WERI-Rb-1 (cell line): ENCODE measurements at regions not wholly inside any gene's neighbourhood (a gene's known extent, or its start where the extent isn't known, plus 50 kb on each side); places are given as distances from the start of the nearest gene placed in this dataset.
"Not testable (repeated sequence)": the region's sequence is repeated elsewhere in the genome, so short reads cannot be mapped to it uniquely, and the experiment has no call there.

Experiments
- DNase-seq: peaks from one replicate; pipeline ENCODE4 v3.0.0-alpha.2; 2020
- H3K27ac ChIP-seq: fragments of 250-450 bp; sonication (Bioruptor Pico); 2 replicates; pipeline ENCODE4 v1.5.1; 2020; ENCODE audit warnings: mild to moderate bottlenecking, moderate library complexity
- H3K27me3 ChIP-seq: fragments of 250-450 bp; sonication (Bioruptor Pico); 2 replicates; pipeline ENCODE4 v1.5.1; 2021; ENCODE audit warnings: mild to moderate bottlenecking, low read depth, moderate library complexity; ENCODE audit not compliant: insufficient read depth, severe bottlenecking
- H3K36me3 ChIP-seq: fragments of 250-450 bp; sonication (Bioruptor Pico); 2 replicates; pipeline ENCODE4 v1.5.1; 2020; ENCODE audit warnings: mild to moderate bottlenecking, moderate library complexity
- H3K4me3 ChIP-seq: 2 replicates; pipeline ENCODE4 v1.5.1; 2011; ENCODE audit warnings: low read depth, mild to moderate bottlenecking, control low read depth, low read length
- H3K9me3 ChIP-seq: fragments of 250-450 bp; sonication (Bioruptor Pico); 2 replicates; pipeline ENCODE4 v1.5.1; 2021; ENCODE audit warnings: mild to moderate bottlenecking, moderate library complexity; ENCODE audit not compliant: severe bottlenecking
- CTCF ChIP-seq: IDR thresholded peaks from 2 replicates; pipeline ENCODE4 v1.5.1; 2011; ENCODE audit warnings: low read depth, mild to moderate bottlenecking, control low read depth, inconsistent platforms, low read length

GRCh38 chr19:22517496-22518411, 95.6 kb upstream of the ZNF98 start:
- no peak overlapping the region for H3K27ac ChIP-seq
- H3K27me3 ChIP-seq: peaks cover 11% of the 10 kb centered on the region
- peaks cover 15% of the 10 kb centered on the region for H3K9me3 ChIP-seq
- H3K36me3 ChIP-seq: no peaks in the 10 kb centered on the region
- H3K4me3 ChIP-seq: no peak overlapping the region
- no peak for DNase-seq
- TF ChIP-seq CTCF: no peak

GRCh38 chr19:22515435-22515834, 93.3 kb upstream of the ZNF98 start:
- Histone ChIP-seq H3K9me3 (peaks cover 17% of the 10 kb centered on the region), H3K27me3 (peaks cover 10% of the 10 kb centered on the region), H3K27ac (no peak overlapping the region), H3K36me3 (no peaks in the 10 kb centered on the region), H3K4me3 (no peak overlapping the region)
- no peak for DNase-seq
- no peak for TF ChIP-seq CTCF

- Histone ChIP-seq H3K27me3 (no peaks in the 10 kb centered on the region), H3K36me3 (no peaks in the 10 kb centered on the region), H3K9me3 (peaks cover 7% of the 10 kb centered on the region), H3K27ac (no peak overlapping the region), H3K4me3 (no peak overlapping the region)
- DNase-seq: no peak
- no peak for TF ChIP-seq CTCF
Observed at GRCh38 chr19:22503524-22503923, 81.4 kb upstream of the ZNF98 start.

GRCh38 chr19:22502766-22503165, 80.6 kb upstream of the ZNF98 start:
- H3K36me3 ChIP-seq: no peaks in the 10 kb centered on the region
- no peak overlapping the region for H3K4me3 ChIP-seq
- H3K9me3 ChIP-seq: peaks cover 9% of the 10 kb centered on the region
- H3K27ac ChIP-seq: no peak overlapping the region
- no peak for DNase-seq
- H3K27me3 ChIP-seq: no peaks in the 10 kb centered on the region
- no peak for TF ChIP-seq CTCF

GRCh38 chr19:22498831-22499430, 76.8 kb upstream of the ZNF98 start:
- H3K27me3 ChIP-seq, DNase-seq, H3K27ac ChIP-seq, H3K4me3 ChIP-seq, H3K9me3 ChIP-seq, H3K36me3 ChIP-seq: not testable (repeated sequence)

- Histone ChIP-seq H3K9me3 (peaks cover 3% of the 10 kb centered on the region), H3K36me3 (no peaks in the 10 kb centered on the region), H3K27me3 (no peaks in the 10 kb centered on the region), H3K27ac (no peak overlapping the region), H3K4me3 (no peak overlapping the region)
- DNase-seq: no peak
- TF ChIP-seq CTCF: no peak
Observed at GRCh38 chr19:22491746-22492145, 69.6 kb upstream of the ZNF98 start.

- H3K27ac ChIP-seq, H3K36me3 ChIP-seq, DNase-seq, H3K4me3 ChIP-seq, H3K27me3 ChIP-seq: not testable (repeated sequence)
- H3K9me3 ChIP-seq: peaks cover 17% of the 10 kb centered on the region
Observed at GRCh38 chr19:22483514-22483913, 61.4 kb upstream of the ZNF98 start.
